ENCODE measurements at regions not wholly inside any gene's neighbourhood (a gene's known extent, or its start where the extent isn't known, plus 50 kb on each side); places are given as distances from the start of the nearest gene placed in this dataset.

- no peak overlapping the region for H3K4me3 ChIP-seq (ENCODE audit: insufficient read depth, low read depth, low read length)
- no peaks in the 10 kb centered on the region for H3K36me3 ChIP-seq (replicated peaks; ENCODE audit: control insufficient read depth, insufficient read depth, low read length)
- no peak for DNase-seq
- no peaks in the 10 kb centered on the region for H3K27me3 ChIP-seq (ENCODE audit: control insufficient read depth, insufficient read depth, low read length)
Measured at GRCh38 chr5:173475780-173476179, 140.7 kb downstream of the BOD1 start.

- DNase-seq: no peak
- no peaks in the 10 kb centered on the region for H3K27me3 ChIP-seq (ENCODE audit: control insufficient read depth, insufficient read depth, low read length)
- no peak overlapping the region for H3K4me3 ChIP-seq (ENCODE audit: insufficient read depth, low read depth, low read length)
- no peaks in the 10 kb centered on the region for H3K36me3 ChIP-seq (replicated peaks; ENCODE audit: control insufficient read depth, insufficient read depth, low read length)
Measured at GRCh38 chr5:173474881-173475287, 141.6 kb downstream of the BOD1 start.

- H3K4me3 ChIP-seq (ENCODE audit: insufficient read depth, low read depth, low read length): no peak overlapping the region
- DNase-seq: no peak
- H3K36me3 ChIP-seq (replicated peaks; ENCODE audit: control insufficient read depth, insufficient read depth, low read length): no peaks in the 10 kb centered on the region
- H3K27me3 ChIP-seq (ENCODE audit: control insufficient read depth, insufficient read depth, low read length): no peaks in the 10 kb centered on the region
Measured at GRCh38 chr5:173473288-173473687, 143.2 kb downstream of the BOD1 start.

DNA sequence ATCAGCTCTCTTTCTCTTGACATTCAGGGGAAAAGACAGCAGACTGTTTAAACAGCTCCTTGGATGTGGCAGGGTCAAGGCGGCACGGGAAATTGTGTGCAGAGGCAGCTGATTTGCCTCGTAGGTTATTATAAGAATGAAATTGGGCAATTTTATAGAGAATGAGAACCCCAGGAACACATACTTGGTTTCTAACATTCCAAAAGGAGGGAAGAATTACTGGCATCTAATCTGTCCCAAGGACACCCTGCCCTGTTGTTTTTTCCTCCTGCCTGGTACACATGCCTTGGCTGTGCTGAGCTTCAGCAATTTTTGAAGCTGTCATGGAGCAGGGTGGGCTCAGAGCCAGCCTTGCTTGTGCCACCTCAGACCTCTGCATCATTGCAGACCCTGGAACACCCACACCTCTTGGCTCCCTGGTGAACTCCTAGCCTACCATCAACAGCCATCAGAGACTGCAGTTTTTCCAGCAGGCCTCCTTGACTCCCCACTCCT is 143.6 kb downstream of the BOD1 start:
- DNase-seq: no peak
- H3K4me3 ChIP-seq (ENCODE audit: insufficient read depth, low read depth, low read length): no peak overlapping the region
- no peaks in the 10 kb centered on the region for H3K27me3 ChIP-seq (ENCODE audit: control insufficient read depth, insufficient read depth, low read length)
- H3K36me3 ChIP-seq (replicated peaks; ENCODE audit: control insufficient read depth, insufficient read depth, low read length): no peaks in the 10 kb centered on the region

GRCh38 chr5:173472164-173472563 is 143.9 kb upstream of the STC2 start:
- Histone ChIP-seq H3K4me3 (ENCODE audit: insufficient read depth, low read depth, low read length) (no peak overlapping the region), H3K27me3 (ENCODE audit: control insufficient read depth, insufficient read depth, low read length) (no peaks in the 10 kb centered on the region), H3K36me3 (replicated peaks; ENCODE audit: control insufficient read depth, insufficient read depth, low read length) (no peaks in the 10 kb centered on the region)
- DNase-seq: no peak

- no peak for DNase-seq
- Histone ChIP-seq H3K36me3 (replicated peaks; ENCODE audit: control insufficient read depth, insufficient read depth, low read length) (no peaks in the 10 kb centered on the region), H3K27me3 (ENCODE audit: control insufficient read depth, insufficient read depth, low read length) (no peaks in the 10 kb centered on the region), H3K4me3 (ENCODE audit: insufficient read depth, low read depth, low read length) (no peak overlapping the region)
Measured at GRCh38 chr5:173468821-173469251, 140.6 kb upstream of the STC2 start.

DNA sequence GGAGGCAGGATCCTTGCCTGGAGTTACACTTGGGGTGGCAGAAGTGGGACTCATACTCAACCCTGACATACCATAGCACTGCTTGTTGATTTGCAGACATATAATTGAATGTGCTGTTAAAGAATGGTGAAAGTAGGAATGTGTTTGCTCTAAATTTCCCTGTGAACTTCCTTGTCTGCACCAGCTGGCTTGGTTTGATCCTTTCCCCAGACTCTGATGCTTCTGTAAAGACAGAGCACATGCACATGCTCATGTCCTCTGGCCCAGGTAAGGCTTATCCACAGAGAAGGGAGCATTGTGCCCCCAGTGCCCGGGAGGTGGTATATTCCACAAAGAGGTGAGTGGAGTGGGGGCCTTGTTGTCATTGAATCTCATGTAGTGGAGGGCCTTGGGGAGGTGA is 138.0 kb upstream of the STC2 start:
- no peak for DNase-seq
- H3K4me3 ChIP-seq (ENCODE audit: insufficient read depth, low read depth, low read length): no peak overlapping the region
- no peaks in the 10 kb centered on the region for H3K27me3 ChIP-seq (ENCODE audit: control insufficient read depth, insufficient read depth, low read length)
- no peaks in the 10 kb centered on the region for H3K36me3 ChIP-seq (replicated peaks; ENCODE audit: control insufficient read depth, insufficient read depth, low read length)

GRCh38 chr5:173464813-173465212 is 136.6 kb upstream of the STC2 start:
- Histone ChIP-seq H3K36me3 (replicated peaks; ENCODE audit: control insufficient read depth, insufficient read depth, low read length) (no peaks in the 10 kb centered on the region), H3K4me3 (ENCODE audit: insufficient read depth, low read depth, low read length) (no peak overlapping the region), H3K27me3 (ENCODE audit: control insufficient read depth, insufficient read depth, low read length) (no peaks in the 10 kb centered on the region)
- DNase-seq: no peak

DNA sequence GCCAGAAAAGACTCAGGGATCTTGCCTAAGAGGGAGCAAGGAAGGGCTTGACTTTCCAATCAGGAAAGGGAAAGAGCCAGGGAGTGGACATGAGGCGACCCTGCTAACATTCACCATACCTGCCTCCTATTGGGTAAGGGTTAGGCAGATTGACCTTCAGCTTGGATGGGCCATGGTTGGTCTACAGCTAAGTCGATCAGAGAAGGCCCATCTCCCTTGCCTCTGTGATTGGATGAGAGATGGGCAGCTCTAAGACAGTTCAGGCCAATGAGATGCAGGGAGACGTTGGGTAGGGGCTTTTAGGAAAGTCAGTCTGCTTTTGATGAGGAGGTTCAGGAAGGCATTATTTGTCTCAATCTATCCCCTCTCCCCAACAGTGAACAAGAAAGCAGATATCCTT is 135.0 kb upstream of the STC2 start:
- Histone ChIP-seq H3K27me3 (ENCODE audit: control insufficient read depth, insufficient read depth, low read length) (no peaks in the 10 kb centered on the region), H3K36me3 (replicated peaks; ENCODE audit: control insufficient read depth, insufficient read depth, low read length) (no peaks in the 10 kb centered on the region), H3K4me3 (ENCODE audit: insufficient read depth, low read depth, low read length) (no peak overlapping the region)
- no peak for DNase-seq

- Histone ChIP-seq H3K36me3 (replicated peaks; ENCODE audit: control insufficient read depth, insufficient read depth, low read length) (no peaks in the 10 kb centered on the region), H3K4me3 (ENCODE audit: insufficient read depth, low read depth, low read length) (no peak overlapping the region)
- DNase-seq: no peak
Measured at GRCh38 chr5:173458828-173459609, 130.8 kb upstream of the STC2 start.

DNA sequence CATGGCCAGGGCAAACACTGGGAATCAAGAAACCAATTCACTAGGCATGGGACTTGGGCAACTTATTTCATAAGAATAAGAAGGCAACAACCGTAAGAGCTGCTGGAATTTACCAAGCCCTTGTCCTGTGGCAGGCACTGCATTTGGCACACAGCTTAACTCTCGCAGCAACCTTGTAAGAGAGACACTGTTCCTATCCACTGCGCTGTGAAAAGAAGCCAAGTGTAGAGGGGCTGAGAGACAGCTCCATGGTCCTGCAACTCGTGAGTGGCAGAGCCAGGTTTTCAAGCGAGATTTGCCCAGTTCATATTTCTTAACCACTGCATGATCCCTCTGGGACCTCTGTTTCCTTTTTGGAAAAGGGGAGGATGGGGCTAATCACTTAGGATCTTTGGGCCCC is 129.3 kb upstream of the STC2 start:
- no peak overlapping the region for H3K4me3 ChIP-seq (ENCODE audit: insufficient read depth, low read depth, low read length)
- H3K27me3 ChIP-seq (ENCODE audit: control insufficient read depth, insufficient read depth, low read length): no peaks in the 10 kb centered on the region
- DNase-seq: no peak
- no peaks in the 10 kb centered on the region for H3K36me3 ChIP-seq (replicated peaks; ENCODE audit: control insufficient read depth, insufficient read depth, low read length)

More at GRCh38 chr5:173458828-173459609, 130.8 kb upstream of the STC2 start:
- no peaks in the 10 kb centered on the region for H3K27me3 ChIP-seq (ENCODE audit: control insufficient read depth, insufficient read depth, low read length)

GRCh38 chr5:173456751-173457171 is 128.5 kb upstream of the STC2 start:
- DNase-seq: no peak
- Histone ChIP-seq H3K4me3 (ENCODE audit: insufficient read depth, low read depth, low read length) (no peak overlapping the region), H3K36me3 (replicated peaks; ENCODE audit: control insufficient read depth, insufficient read depth, low read length) (no peaks in the 10 kb centered on the region), H3K27me3 (ENCODE audit: control insufficient read depth, insufficient read depth, low read length) (no peaks in the 10 kb centered on the region)

- DNase-seq: no peak
- Histone ChIP-seq H3K4me3 (ENCODE audit: insufficient read depth, low read depth, low read length) (no peak overlapping the region), H3K27me3 (ENCODE audit: control insufficient read depth, insufficient read depth, low read length) (no peaks in the 10 kb centered on the region), H3K36me3 (replicated peaks; ENCODE audit: control insufficient read depth, insufficient read depth, low read length) (no peaks in the 10 kb centered on the region)
Measured at GRCh38 chr5:173456181-173456580, 128.0 kb upstream of the STC2 start.

- H3K36me3 ChIP-seq (replicated peaks; ENCODE audit: control insufficient read depth, insufficient read depth, low read length): no peaks in the 10 kb centered on the region
- H3K4me3 ChIP-seq (ENCODE audit: insufficient read depth, low read depth, low read length): no peak overlapping the region
- DNase-seq: no peak
- H3K27me3 ChIP-seq (ENCODE audit: control insufficient read depth, insufficient read depth, low read length): no peaks in the 10 kb centered on the region
Measured at GRCh38 chr5:173455599-173455957, 127.4 kb upstream of the STC2 start.

DNA sequence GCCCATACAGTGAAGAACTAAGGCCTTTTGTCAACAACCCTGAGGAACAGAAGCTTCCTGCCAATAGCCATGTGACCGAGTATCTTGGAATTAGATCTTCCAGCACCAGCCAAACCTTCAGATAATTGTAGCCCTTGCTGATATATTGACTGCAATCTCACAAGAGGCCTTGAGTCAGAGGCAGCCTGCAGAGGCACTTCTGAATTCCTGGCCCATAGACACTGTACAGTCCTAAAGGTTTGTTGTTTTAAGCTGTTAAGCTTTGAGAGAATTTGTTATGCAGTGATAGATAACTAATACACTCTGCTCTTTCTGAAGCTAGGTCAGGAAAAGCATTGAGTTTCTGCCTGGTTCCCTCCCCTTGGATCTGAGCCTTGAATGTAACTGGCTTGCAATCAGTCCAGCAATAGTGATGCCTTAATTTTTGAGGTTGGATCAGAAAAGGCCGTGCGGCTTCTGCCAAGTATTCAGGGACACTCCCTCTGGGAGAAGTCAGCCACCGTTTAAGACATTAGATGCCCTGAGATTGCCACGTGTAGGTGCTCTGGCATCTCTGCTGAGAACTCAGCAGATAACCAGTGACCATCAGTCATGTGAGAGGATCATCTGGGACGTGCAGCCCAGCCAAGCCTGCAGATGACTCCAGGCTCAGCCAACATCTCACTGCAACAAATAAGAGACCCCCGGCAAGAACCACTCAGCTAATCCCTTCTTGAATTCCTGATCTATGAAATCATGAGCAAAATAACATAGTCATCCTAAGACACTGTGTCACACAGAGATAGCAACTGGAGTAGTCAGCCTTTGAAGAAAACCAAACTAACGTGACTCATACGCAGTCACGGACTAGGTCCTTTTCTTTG is 126.8 kb upstream of the STC2 start:
- DNase-seq: no peak

More for the DNA sequence above, 126.8 kb upstream of the STC2 start:
- Histone ChIP-seq H3K36me3 (replicated peaks; ENCODE audit: control insufficient read depth, insufficient read depth, low read length) (no peaks in the 10 kb centered on the region), H3K27me3 (ENCODE audit: control insufficient read depth, insufficient read depth, low read length) (no peaks in the 10 kb centered on the region), H3K4me3 (ENCODE audit: insufficient read depth, low read depth, low read length) (no peak overlapping the region)
